ENCODE measurements at regions not wholly inside any gene's neighbourhood (a gene's known extent, or its start where the extent isn't known, plus 50 kb on each side); places are given as distances from the start of the nearest gene placed in this dataset.

- TF ChIP-seq POLR2A (IDR thresholded peaks at IDR 0.05; ENCODE audit: low read length) (no peak), ZSCAN20 (CRISPR knock-in tag; IDR thresholded peaks at IDR 0.05) (no peak), CTCF (IDR thresholded peaks at IDR 0.05) (no peak), FOSL2 (IDR thresholded peaks at IDR 0.05) (no peak), FOSL2 (CRISPR knock-in tag; IDR thresholded peaks at IDR 0.05) (no peak)
These were observed 613.9 kb upstream of the CELF2 start for GRCh38 chr10:10403762-10404161.
